ENCODE measurements at regions not wholly inside any gene's neighbourhood (a gene's known extent, or its start where the extent isn't known, plus 50 kb on each side); places are given as distances from the start of the nearest gene placed in this dataset.

- TF ChIP-seq POLR2A (IDR thresholded peaks at IDR 0.05): no peak
- no peak for TF ChIP-seq POLR2AphosphoS5 (IDR thresholded peaks at IDR 0.05)
- TF ChIP-seq CTCF (IDR thresholded peaks at IDR 0.05): no peak
- TF ChIP-seq EP300 (IDR thresholded peaks at IDR 0.05): no peak
Measured at GRCh38 chr2:121098556-121098955, 186.4 kb downstream of the TFCP2L1 start.

Measured in stomach (tissue), 4 donors.